ENCODE measurements at regions not wholly inside any gene's neighbourhood (a gene's known extent, or its start where the extent isn't known, plus 50 kb on each side); places are given as distances from the start of the nearest gene placed in this dataset.

DNA sequence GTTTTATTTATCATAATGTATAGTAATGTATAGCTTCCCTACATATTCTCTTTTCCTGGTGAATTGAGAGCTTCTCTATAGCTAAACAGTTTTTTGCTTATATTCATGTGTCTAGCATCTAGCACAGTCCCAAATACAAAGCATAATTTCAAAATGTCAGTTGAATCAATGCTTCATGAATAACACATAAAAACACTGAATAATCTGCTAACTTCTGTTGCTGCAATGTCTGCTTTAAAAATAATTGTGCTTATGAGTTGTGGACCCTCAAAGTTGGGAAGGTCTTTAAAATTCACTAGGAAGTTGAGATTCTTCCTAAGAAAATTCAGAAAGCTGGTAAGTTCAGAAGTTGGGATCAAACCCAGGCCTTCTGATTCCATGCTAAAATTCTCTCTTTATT, 600.9 kb upstream of the FAM98A start:
- TF ChIP-seq, protein P1, sequence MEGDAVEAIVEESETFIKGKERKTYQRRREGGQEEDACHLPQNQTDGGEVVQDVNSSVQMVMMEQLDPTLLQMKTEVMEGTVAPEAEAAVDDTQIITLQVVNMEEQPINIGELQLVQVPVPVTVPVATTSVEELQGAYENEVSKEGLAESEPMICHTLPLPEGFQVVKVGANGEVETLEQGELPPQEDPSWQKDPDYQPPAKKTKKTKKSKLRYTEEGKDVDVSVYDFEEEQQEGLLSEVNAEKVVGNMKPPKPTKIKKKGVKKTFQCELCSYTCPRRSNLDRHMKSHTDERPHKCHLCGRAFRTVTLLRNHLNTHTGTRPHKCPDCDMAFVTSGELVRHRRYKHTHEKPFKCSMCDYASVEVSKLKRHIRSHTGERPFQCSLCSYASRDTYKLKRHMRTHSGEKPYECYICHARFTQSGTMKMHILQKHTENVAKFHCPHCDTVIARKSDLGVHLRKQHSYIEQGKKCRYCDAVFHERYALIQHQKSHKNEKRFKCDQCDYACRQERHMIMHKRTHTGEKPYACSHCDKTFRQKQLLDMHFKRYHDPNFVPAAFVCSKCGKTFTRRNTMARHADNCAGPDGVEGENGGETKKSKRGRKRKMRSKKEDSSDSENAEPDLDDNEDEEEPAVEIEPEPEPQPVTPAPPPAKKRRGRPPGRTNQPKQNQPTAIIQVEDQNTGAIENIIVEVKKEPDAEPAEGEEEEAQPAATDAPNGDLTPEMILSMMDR (IDR thresholded peaks at IDR 0.05; ENCODE audit: insufficient read depth, low read length, poor library complexity, severe bottlenecking) = no peak

DNA sequence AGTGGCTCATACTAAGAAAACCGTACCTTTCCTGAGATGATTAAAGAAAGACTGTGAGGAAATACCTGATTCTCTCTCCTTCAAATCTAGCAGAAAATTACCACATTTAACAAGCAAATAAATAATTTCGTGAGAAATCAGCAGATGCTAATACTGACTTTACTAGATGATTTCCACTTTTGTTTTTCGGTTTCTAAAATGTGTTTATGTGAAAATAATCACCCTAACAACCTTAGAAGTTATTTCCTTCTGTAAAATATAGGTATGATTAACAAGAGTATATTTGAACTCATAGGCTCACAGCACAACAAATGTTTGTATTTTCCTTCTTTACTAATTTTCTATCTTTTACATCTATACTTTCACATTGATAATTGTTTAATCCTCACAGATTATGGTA, 594.1 kb upstream of the FAM98A start:
- DNase-seq (ENCODE audit: extremely low read depth, insufficient read length) = no peak
- Histone ChIP-seq H3K36me3 (ENCODE audit: control insufficient read depth, insufficient read depth, low read length) (no peaks in the 10 kb centered on the region), H3K27me3 (replicated peaks; ENCODE audit: control insufficient read depth, insufficient read depth, low read length) (no peaks in the 10 kb centered on the region), H3K4me3 (replicated peaks; ENCODE audit: low read depth, low read length) (no peak overlapping the region)
- TF ChIP-seq, protein P1 (IDR thresholded peaks at IDR 0.05; ENCODE audit: insufficient read depth, low read length, poor library complexity, severe bottlenecking) = no peak

More for the DNA sequence above, 600.9 kb upstream of the FAM98A start:
- Histone ChIP-seq H3K36me3 (ENCODE audit: control insufficient read depth, insufficient read depth, low read length) (no peaks in the 10 kb centered on the region), H3K4me3 (replicated peaks; ENCODE audit: low read depth, low read length) (no peak overlapping the region), H3K27me3 (replicated peaks; ENCODE audit: control insufficient read depth, insufficient read depth, low read length) (no peaks in the 10 kb centered on the region)
- no peak for DNase-seq (ENCODE audit: extremely low read depth, insufficient read length)

- DNase-seq (ENCODE audit: extremely low read depth, insufficient read length) = no peak
- Histone ChIP-seq H3K36me3 (ENCODE audit: control insufficient read depth, insufficient read depth, low read length) (no peaks in the 10 kb centered on the region), H3K4me3 (replicated peaks; ENCODE audit: low read depth, low read length) (no peak overlapping the region), H3K27me3 (replicated peaks; ENCODE audit: control insufficient read depth, insufficient read depth, low read length) (no peaks in the 10 kb centered on the region)
- TF ChIP-seq, protein P1 (IDR thresholded peaks at IDR 0.05; ENCODE audit: insufficient read depth, low read length, poor library complexity, severe bottlenecking) = no peak
Observed at GRCh38 chr2:34188464-34189303, 589.6 kb upstream of the FAM98A start.

DNA sequence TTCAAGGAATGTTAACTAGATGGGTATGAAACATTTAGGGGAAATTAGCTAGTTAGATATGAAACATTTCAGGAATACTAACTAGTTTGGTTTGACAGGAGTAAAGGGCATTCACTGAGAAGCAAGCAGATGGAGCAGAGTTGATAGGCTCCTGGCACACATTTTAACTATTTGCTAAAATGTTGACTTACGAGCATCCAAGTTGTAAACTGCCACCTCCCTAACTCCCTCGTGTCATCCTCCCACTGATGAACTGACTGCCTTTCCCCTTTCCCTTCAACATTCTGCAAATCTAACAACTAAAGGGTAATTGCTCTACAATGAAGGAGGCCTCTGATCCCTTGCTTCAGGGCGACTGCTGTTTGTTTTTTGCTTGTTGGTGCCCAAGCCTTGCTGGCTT, 580.4 kb upstream of the FAM98A start:
- TF ChIP-seq, protein P1 (IDR thresholded peaks at IDR 0.05; ENCODE audit: insufficient read depth, low read length, poor library complexity, severe bottlenecking) = no peak
- no peak for DNase-seq (ENCODE audit: extremely low read depth, insufficient read length)
- Histone ChIP-seq H3K27me3 (replicated peaks; ENCODE audit: control insufficient read depth, insufficient read depth, low read length) (no peaks in the 10 kb centered on the region), H3K36me3 (ENCODE audit: control insufficient read depth, insufficient read depth, low read length) (no peaks in the 10 kb centered on the region), H3K4me3 (replicated peaks; ENCODE audit: low read depth, low read length) (no peak overlapping the region)

DNA sequence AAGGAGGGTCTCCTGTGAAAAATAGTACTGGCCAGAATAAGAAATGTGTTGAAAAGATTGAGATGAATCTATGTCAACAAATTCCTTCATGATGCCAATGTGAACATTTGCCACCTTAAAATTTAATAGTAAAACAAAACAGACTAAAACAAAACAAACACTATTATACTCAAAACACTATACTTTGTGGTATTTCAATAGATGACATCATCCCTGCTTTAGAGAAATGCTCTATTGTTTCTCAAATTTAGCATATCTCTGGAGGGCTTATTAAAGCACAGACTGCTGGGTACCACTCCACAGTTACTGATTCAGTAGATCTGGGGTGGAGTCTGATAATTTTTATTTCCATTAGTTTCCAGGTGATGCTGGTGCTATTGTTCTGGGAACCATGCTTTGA, 579.4 kb upstream of the FAM98A start:
- no peak overlapping the region for H3K4me3 ChIP-seq (replicated peaks; ENCODE audit: low read depth, low read length)
- DNase-seq (ENCODE audit: extremely low read depth, insufficient read length) = no peak

More for the DNA sequence above, 579.4 kb upstream of the FAM98A start:
- TF ChIP-seq, protein P1 (IDR thresholded peaks at IDR 0.05; ENCODE audit: insufficient read depth, low read length, poor library complexity, severe bottlenecking) = no peak
- no peaks in the 10 kb centered on the region for H3K36me3 ChIP-seq (ENCODE audit: control insufficient read depth, insufficient read depth, low read length)
- H3K27me3 ChIP-seq (replicated peaks; ENCODE audit: control insufficient read depth, insufficient read depth, low read length) = no peaks in the 10 kb centered on the region

Measured in GM06990 (cell line).